ENCODE measurements at regions not wholly inside any gene's neighbourhood (a gene's known extent, or its start where the extent isn't known, plus 50 kb on each side); places are given as distances from the start of the nearest gene placed in this dataset.

DNA sequence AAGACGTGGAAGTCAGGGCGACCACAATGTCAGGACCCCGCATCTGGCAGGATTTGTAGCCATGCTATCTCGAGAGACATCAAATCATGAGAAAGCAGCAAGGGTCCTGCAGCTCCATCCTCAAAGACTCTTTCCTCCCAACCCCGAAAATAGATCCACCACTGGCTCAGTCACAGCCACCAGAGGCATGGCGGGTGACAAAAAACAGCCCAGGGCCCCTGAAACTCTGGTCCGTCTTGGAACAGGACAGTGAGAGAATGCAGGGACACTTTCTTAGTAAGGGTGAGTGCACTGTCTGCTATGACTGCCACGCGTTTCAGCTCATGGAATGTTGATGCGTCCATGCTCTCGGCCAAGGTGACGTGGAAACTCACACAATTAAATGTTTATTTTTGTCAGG, 220.9 kb downstream of the IRX2 start:
- DNase-seq, result no peak

DNA sequence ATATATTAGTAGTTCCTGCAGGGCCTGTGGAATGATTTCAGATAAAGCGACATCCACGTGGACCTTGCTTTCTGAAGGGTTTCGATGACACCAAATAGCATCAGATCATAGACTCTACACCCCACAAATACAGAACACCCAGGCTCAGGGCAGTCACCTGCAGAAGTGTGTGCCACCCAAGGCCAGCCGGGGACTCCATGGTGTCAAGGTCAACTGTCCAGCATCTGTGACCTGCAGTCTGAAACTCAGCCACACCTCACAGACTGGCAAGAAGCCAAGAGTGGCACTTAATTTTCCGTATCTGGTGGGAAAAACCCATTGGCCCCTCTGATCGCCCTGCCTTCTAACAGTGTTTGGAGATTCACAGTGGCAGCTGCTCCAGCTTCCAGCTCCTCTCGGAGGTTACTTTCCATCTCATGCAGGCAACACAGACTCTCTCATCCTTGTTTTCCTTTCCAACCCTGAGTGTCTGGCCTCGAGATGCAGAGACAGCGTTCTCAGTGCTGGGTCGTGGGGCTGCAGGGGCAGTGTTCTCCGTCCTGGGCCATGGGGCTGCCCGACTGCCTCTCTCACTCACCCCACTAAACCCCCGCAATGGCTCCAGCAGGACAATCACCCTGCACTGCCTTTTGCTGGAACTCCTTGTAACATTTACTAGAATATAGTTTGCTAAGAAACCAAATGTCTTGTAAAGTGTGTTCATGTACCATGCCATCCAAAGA, 221.9 kb downstream of the IRX2 start:
- DNase-seq, result no peak

DNA sequence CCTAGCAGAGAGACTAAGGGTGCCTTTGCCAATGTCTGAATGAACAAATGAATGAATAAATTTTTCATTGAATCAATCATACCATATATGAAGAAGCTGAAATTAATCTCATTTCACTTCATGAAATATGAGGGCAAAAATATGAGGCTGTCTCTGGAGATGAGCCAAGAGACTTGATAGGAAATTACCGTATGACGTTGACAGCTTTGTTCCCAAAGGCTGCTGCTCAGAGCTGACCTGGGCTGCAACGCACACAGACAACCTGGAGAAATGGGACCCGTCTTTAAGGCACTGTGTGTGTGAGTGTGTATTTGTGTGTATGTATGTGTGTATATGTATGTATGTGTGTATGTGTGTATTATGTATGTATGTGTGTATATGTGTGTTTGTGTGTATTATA, 226.1 kb downstream of the IRX2 start:
- no peak for DNase-seq

DNA sequence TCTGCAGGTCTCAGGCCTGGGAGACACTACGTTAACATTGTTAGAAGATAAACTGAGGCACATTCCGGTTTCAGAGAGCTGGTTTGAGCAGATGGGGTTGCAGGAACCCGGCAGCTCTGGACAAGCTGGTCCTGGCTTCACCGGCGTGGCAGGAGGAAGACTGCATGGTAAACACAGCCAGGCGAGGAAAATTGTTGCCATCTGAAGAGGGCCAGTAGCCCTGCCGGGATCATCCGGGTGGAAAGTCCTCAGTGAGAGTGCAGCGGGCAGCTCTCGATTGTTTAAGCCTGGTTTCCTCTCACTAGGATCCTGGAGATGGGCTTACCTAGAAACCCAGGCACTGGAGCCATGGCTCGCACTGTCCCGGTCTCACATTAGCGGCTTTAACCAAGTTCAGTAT, 226.9 kb downstream of the IRX2 start:
- DNase-seq, result no peak

GRCh38 chr5:2523180-2523579, 228.3 kb downstream of the IRX2 start:
- no peak for DNase-seq

DNA sequence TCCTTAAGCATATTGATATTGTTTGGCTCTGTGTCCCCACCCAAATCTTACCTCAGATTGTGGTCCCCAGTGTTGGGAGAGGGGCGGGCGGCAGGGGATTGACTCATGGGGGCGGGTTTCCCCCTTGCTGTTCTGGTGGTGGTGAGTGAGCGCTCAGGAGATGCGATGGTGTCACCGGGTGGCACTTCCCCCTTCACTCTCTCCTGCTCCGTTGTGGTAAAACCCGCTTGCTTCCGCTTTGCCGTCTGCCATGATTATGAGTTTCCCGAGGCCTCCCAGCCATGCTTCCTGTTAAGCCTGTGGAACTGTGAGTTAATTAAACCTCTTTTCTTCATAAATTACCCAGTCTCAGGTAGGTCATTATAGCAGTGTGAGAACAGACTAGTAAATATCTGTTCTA, 229.1 kb downstream of the IRX2 start:
- DNase-seq, result no peak

DNA sequence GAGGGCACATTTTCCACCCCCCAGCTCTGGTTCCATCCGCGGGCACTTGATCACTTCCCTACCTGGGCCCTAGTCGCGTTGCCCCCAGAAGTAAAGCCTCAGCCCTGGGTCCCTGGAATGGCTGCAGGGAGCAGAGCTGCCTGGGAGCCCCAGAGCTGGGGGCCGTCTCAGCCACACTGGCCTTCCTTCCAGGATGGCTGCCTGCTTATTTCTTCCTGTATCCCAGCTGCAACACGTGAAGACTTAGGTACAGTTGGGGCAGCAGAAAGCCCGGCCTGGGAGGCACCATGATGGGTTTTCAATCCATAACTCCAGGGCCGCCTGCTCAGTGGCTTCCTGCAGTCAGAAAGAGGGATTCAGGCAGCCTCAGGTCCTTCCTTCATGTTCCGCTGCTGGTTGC, 232.3 kb downstream of the IRX2 start:
- DNase-seq, result no peak

DNA sequence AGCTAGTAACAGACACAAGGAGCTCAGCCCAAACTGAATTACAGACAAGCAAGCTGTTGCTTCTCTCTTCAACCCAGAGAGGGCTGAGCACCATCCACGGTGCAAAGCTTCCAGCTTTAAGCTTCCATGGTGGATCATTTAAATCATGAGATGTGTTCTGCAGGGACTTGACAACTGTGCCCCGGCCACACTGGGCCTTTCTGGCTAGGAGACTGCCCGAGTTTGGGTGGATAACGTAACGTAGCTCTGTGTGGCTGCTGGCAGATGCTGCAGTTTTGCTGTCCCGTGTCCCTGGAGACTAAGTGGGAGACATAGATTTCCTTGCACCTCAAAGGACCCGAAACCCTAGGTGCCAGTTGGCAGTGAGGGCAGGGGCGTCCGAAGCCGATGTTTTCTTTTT, 234.0 kb downstream of the IRX2 start:
- DNase-seq, result no peak

DNA sequence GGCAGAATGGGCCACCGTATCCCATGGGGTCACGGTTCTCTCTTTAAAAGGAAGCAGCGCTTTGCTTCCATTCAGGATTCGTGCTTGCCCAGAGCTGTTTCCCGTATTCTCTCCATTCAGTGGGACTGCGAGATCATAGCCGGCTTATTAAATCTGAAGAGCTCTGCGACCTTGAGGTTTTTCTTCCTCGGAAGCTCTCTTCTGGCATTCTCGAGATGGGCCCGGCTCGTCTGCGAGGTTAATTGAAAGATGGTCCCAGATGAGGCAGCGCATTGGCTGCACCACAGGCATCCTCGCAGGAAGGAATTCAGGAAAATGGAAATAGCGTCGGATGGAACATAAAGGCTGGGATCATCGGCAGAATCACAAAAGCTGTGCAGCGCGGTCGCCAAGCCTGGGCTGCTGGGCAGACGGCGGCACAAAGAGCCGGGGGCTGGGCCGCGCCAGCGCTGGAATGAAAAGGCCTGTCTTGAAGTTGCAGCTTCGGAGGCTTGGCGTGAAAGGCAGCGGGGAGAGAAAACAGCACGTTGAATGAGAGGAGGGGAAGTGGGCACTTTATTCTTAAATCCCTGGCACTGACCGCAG, 236.2 kb downstream of the IRX2 start:
- no peak for DNase-seq

GRCh38 chr5:2514484-2514883, 237.0 kb downstream of the IRX2 start:
- no peak for DNase-seq

DNA sequence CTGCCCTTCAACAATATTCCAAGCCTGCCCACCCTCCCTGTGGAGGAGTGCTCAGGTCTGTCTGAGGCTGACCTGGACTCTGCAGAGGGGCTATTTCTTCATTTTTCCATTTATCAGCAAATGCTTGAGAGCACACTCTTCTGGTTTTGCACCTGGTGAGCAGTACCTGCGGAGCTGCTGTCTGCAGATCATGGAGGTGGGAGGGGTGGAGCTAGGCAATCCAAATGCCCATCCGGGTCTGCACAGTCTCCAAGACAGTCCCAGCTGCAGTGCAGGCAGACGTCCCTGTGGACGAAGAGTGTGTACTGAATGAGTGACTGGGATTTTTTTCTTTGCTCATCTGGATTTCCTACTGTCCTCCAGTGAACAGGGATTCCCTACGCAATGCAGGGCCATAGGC, 239.8 kb downstream of the IRX2 start:
- no peak for DNase-seq

GRCh38 chr5:2511126-2511525, 240.4 kb downstream of the IRX2 start:
- no peak for DNase-seq

- DNase-seq, result no peak
Observed at GRCh38 chr5:2509527-2509926, 241.9 kb downstream of the IRX2 start.

DNA sequence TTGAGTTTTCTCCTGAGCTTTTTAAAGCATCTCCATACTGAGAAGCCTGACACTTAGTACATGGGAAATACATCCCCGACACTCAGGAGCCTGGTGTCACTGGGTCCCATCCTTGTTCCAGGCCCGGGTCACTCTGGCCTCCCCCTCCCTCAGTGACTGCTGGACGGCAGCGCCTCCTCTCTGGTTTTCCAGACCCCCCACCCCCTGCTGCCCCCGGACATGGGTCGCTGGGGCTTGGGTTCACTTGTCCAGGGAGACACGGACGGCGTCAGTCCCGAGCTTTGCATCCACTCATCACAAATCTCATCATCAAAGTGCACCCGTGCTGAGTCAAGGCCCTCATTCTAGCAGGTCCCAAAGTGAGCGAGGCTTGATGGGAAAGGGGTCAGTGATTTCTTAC, 243.0 kb downstream of the IRX2 start:
- no peak for DNase-seq

- DNase-seq, result no peak
Observed at GRCh38 chr5:2507611-2508010, 243.9 kb downstream of the IRX2 start.

DNA sequence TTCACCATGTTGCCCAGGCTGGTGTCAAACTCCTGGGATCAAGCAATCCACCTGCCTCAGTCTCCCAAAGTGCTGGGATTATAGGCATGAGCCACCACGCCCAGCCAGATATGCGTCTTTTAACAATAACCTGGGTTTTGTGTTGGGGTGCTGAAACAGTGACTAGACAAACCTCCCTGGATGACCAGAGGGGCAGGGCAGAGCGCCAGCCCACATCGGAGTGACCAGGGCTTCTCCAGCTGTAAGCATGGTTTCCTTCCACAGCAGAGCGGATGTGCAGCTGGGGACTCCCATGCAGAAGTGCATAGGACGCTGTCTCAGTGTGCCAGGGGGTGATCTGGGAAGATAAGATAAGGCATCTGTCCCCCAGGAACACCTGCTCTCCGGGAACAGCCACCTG, 244.9 kb downstream of the IRX2 start:
- no peak for DNase-seq

- no peak for DNase-seq
Observed at GRCh38 chr5:2505217-2505616, 246.3 kb downstream of the IRX2 start.

DNA sequence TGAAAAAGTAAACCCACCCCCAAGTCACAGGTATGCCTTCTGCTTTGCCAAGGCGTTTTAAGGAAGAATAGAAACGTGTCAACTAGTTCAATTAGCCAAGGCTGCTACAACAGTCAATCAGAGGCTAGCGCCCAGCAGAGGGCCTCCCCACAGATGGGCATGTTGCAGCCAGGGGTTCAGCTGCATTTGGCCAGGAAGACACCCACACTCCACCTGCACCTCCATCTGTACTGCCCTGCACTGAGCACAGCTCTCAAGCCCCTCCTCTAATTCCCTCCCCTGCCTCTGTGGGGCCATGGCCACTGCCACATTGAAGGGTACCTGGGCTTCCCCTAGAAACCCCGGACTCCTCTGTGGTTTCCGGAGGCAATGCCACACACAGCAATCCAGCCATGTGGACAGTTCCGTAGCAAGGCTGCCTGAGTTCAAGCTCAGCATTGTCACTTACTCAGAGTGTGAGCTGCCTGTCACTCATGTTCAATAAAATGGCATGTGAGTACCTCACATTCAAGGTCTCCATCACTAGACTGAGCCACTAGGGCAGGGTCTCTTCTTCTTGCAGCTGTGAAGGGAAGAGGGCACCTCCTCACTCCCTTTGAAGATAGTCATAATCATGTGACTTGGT, 248.4 kb downstream of the IRX2 start:
- DNase-seq, result no peak

DNA sequence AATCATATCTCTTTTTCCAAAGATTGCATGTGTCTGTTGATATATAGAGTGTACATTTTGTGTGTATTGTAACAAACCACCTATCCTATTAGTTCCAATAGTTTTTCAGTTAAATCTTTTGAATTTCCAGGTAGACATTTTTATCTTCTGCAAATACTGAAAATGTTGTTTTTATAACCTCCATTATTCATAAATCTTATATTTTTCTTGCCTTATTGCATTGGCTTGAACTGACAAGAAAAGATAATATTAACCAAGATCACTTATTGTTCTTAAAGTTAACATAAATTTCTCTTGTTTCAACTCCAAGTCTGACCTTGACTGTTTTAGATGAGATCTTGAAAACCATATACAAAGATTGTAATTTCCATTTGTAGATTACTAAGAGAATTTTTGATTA, 251.6 kb downstream of the IRX2 start:
- DNase-seq, result no peak

DNA sequence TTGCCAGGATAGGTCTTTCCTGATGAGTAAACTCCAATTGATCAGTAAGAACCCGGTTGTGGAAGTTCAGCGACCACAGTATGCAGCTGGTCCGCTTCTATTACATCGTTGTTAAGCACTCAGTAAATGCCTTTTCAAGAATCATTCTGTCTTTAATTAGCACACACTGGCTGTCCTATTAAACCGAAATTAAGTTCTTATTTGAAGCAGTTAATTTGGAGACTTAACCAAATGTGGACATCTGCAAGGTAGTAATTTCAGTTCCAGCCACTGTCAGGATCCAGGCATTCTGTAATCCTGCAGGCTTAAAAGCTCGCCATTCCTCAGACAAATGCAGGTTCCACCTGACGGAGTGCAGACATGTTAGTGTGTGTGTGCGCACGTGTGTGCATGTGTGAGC, 254.6 kb downstream of the IRX2 start:
- no peak for DNase-seq

DNA sequence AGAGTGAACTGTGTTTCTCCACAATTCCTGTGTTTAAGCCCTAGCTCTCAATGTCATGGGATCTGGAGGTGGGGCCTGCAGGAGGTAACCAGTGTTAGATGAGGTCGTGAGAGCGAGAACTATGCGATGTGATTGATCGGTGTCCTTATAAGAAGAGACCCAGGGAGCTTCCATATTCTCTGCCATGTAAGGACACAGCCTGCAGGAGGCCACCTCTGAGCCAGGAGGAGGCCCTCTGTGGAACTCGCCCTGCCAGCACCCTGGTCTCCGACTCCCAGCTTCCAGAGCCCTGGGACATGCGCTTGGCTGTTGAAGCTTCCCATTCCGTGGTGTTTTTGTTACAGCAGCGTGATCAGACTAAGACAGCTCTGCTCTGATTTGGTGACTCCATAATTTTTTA, 255.4 kb downstream of the IRX2 start:
- no peak for DNase-seq

DNA sequence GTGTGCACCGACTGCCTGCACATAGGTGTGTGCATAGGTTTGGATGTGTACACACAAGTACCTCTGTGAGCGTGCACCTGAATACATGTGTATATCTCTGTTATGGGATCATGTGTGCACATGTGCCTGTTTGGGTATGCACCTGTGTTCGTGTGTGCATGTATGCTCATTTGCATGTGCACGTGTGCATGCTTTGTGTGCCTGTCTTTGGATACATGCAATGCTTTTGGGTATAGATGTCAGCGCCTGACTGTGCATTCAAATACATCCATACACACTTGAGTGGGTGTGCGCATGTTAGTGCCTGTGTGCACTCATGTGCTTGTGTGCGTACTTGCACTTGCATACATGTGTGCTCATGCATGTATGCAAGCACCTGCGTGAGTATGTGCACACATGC, 258.1 kb downstream of the IRX2 start:
- no peak for DNase-seq

- DNase-seq, result no peak
Observed at GRCh38 chr5:2492476-2492875, 259.0 kb downstream of the IRX2 start.

- DNase-seq, result no peak
Observed at GRCh38 chr5:2491846-2492245, 259.6 kb downstream of the IRX2 start.

DNA sequence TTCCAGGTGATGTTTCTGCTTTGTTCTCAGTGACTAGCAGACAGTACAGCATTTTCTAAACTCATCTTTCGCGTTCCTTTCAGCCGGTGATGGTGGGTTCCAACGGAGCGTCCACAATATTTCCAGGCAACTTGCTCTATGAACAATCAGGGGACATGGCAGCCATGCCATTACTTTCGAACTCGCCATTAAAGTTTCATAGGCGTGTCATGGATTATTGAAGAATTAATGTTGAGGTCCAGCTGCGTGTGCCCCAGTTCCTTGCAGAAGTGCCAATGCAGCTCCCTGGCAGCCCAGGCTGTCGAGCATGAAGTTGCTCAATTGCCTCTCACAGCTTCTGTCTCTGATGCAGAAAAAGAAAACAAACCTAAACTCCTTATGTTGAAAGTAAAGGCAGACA, 262.2 kb downstream of the IRX2 start:
- no peak for DNase-seq
